ENCODE measurements at regions not wholly inside any gene's neighbourhood (a gene's known extent, or its start where the extent isn't known, plus 50 kb on each side); places are given as distances from the start of the nearest gene placed in this dataset.

GRCh38 chr9:119841016-119841415, 471.8 kb upstream of the BRINP1 start:
- Histone ChIP-seq H3K27me3 (ENCODE audit: insufficient read depth, low read length) (no peaks in the 10 kb centered on the region), H3K36me3 (ENCODE audit: control insufficient read depth in 1 of 2, insufficient read depth in 2 of 2, low read length in 2 of 2) (no peaks in the 10 kb centered on the region), H3K27ac (ENCODE audit: low read depth, low read length) (no peak overlapping the region), H3K79me2 (ENCODE audit: insufficient read depth, low read length) (no peaks in the 10 kb centered on the region), H3K9ac (ENCODE audit: low read length) (no peak overlapping the region), H2AFZ (ENCODE audit: low read depth, low read length, poor library complexity, severe bottlenecking) (no peak overlapping the region), H3K4me1 (ENCODE audit: control insufficient read depth in 1 of 2, insufficient read depth in 2 of 2, low read length in 2 of 2) (no peaks in the 10 kb centered on the region), H3K4me3 (replicated peaks in 1 of 2; ENCODE audit: low read depth in 1 of 2, low read length in 2 of 2) (no peak overlapping the region), H3K9me2 (ENCODE audit: insufficient read depth) (no peaks in the 10 kb centered on the region), H4K20me1 (ENCODE audit: insufficient read depth) (no peaks in the 10 kb centered on the region), H3K4me2 (ENCODE audit: low read length) (no peak overlapping the region), H3K9me3 (ENCODE audit: control insufficient read depth in 1 of 2, insufficient read depth in 1 of 2, low read depth in 1 of 2, low read length in 2 of 2) (no peaks in the 10 kb centered on the region)
- TF ChIP-seq ELF1 (IDR thresholded peaks at IDR 0.05; ENCODE audit: borderline replicate concordance, low read depth): no peak
- TF ChIP-seq TCF7L2 (IDR thresholded peaks at IDR 0.05; ENCODE audit: borderline replicate concordance, extremely low read depth, insufficient read depth, insufficient read length): no peak
- TF ChIP-seq CTCF (IDR thresholded peaks at IDR 0.05 in 2 of 3, conservative IDR thresholded peaks at IDR 0.05 in 1 of 3; ENCODE audit: borderline replicate concordance in 1 of 3, insufficient read depth in 1 of 3, low read depth in 2 of 3, low read length in 2 of 3): no peak
- TF ChIP-seq ZFX (IDR thresholded peaks at IDR 0.05): no peak
- no peak for TF ChIP-seq EGR1 (IDR thresholded peaks at IDR 0.05; ENCODE audit: low read depth)
- TF ChIP-seq, protein P1, sequence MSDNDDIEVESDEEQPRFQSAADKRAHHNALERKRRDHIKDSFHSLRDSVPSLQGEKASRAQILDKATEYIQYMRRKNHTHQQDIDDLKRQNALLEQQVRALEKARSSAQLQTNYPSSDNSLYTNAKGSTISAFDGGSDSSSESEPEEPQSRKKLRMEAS (IDR thresholded peaks at IDR 0.05): no peak
- TF ChIP-seq RAD21 (IDR thresholded peaks at IDR 0.05; ENCODE audit: low read depth): no peak
- TF ChIP-seq ATF3 (IDR thresholded peaks at IDR 0.05): no peak
- TF ChIP-seq EZH2 (IDR thresholded peaks at IDR 0.05): no peak
- no peak for TF ChIP-seq SIN3A (IDR thresholded peaks at IDR 0.05; ENCODE audit: low read depth)
- TF ChIP-seq, protein P2, sequence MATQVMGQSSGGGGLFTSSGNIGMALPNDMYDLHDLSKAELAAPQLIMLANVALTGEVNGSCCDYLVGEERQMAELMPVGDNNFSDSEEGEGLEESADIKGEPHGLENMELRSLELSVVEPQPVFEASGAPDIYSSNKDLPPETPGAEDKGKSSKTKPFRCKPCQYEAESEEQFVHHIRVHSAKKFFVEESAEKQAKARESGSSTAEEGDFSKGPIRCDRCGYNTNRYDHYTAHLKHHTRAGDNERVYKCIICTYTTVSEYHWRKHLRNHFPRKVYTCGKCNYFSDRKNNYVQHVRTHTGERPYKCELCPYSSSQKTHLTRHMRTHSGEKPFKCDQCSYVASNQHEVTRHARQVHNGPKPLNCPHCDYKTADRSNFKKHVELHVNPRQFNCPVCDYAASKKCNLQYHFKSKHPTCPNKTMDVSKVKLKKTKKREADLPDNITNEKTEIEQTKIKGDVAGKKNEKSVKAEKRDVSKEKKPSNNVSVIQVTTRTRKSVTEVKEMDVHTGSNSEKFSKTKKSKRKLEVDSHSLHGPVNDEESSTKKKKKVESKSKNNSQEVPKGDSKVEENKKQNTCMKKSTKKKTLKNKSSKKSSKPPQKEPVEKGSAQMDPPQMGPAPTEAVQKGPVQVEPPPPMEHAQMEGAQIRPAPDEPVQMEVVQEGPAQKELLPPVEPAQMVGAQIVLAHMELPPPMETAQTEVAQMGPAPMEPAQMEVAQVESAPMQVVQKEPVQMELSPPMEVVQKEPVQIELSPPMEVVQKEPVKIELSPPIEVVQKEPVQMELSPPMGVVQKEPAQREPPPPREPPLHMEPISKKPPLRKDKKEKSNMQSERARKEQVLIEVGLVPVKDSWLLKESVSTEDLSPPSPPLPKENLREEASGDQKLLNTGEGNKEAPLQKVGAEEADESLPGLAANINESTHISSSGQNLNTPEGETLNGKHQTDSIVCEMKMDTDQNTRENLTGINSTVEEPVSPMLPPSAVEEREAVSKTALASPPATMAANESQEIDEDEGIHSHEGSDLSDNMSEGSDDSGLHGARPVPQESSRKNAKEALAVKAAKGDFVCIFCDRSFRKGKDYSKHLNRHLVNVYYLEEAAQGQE (IDR thresholded peaks at IDR 0.05; ENCODE audit: low read depth): no peak
- TF ChIP-seq CEBPB (IDR thresholded peaks at IDR 0.05; ENCODE audit: low read depth): no peak
- no peak for TF ChIP-seq SP1 (IDR thresholded peaks at IDR 0.05; ENCODE audit: low read depth)
- no peak for TF ChIP-seq SRF (IDR thresholded peaks at IDR 0.05; ENCODE audit: low read depth)
- no peak for DNase-seq (ENCODE audit: low read depth, low spot score)
- ChIA-PET CTCF (no interaction called here), RAD21 (ENCODE audit: low non-redundant PET in 1 of 2, low total read pairs in 2 of 2, uncharacterized antibody in 2 of 2, unreplicated experiment in 2 of 2) (no interaction called here), POLR2A (no interaction called here)
- BruUV-seq (replicated peaks): no TSS peak
- intact Hi-C loops (cut with micrococcal nuclease): no loop called here
- ATAC-seq: no peak

All from HCT116 (cell line).